ENCODE measurements at regions not wholly inside any gene's neighbourhood (a gene's known extent, or its start where the extent isn't known, plus 50 kb on each side); places are given as distances from the start of the nearest gene placed in this dataset.

DNA sequence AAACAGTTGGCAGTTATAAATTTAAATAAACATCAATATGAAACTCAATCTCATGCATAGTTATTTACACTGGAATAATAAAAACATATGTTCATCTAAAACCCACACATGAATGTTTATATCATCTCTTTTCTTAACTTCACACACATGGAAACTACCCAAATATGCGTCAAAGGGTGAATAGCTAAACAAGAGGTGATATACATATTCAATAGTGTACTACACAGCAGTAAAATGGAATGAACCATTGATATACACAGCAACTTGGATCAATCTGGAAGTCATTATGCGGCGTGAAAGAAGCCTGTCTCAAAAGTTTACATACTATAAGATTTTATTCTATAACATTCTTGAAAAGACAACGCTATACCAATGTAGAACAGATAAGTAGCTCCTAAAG, 282.5 kb upstream of the POM121L12 start:
- TF ChIP-seq, protein P1, sequence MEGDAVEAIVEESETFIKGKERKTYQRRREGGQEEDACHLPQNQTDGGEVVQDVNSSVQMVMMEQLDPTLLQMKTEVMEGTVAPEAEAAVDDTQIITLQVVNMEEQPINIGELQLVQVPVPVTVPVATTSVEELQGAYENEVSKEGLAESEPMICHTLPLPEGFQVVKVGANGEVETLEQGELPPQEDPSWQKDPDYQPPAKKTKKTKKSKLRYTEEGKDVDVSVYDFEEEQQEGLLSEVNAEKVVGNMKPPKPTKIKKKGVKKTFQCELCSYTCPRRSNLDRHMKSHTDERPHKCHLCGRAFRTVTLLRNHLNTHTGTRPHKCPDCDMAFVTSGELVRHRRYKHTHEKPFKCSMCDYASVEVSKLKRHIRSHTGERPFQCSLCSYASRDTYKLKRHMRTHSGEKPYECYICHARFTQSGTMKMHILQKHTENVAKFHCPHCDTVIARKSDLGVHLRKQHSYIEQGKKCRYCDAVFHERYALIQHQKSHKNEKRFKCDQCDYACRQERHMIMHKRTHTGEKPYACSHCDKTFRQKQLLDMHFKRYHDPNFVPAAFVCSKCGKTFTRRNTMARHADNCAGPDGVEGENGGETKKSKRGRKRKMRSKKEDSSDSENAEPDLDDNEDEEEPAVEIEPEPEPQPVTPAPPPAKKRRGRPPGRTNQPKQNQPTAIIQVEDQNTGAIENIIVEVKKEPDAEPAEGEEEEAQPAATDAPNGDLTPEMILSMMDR (IDR thresholded peaks at IDR 0.05) = no peak
- no peak for TF ChIP-seq POLR2A (IDR thresholded peaks at IDR 0.05)

Data from body of pancreas (tissue), 4 donors.